Lower leg skin (tissue), 3 donors: ENCODE measurements at regions not wholly inside any gene's neighbourhood (a gene's known extent, or its start where the extent isn't known, plus 50 kb on each side); places are given as distances from the start of the nearest gene placed in this dataset.

ENCODE experiments used
- POLR2A ChIP-seq, 2 donors: fragments of 450-650 bp; IDR thresholded peaks; one replicate each; pipeline ENCODE4 v1.6.1; 2016 to 2017; ENCODE audit warnings: antibody characterized with exemption in 2 of 2, mild to moderate bottlenecking in 1 of 2, moderate library complexity in 1 of 2
- TF ChIP-seq, protein P1 (sequence below), 3 donors: fragments of 450-650 bp; IDR thresholded peaks; one replicate each; pipeline ENCODE4 v1.5.1; 2016; ENCODE audit warnings: antibody characterized with exemption in 3 of 3, mild to moderate bottlenecking in 3 of 3, moderate library complexity in 2 of 3

DNA sequence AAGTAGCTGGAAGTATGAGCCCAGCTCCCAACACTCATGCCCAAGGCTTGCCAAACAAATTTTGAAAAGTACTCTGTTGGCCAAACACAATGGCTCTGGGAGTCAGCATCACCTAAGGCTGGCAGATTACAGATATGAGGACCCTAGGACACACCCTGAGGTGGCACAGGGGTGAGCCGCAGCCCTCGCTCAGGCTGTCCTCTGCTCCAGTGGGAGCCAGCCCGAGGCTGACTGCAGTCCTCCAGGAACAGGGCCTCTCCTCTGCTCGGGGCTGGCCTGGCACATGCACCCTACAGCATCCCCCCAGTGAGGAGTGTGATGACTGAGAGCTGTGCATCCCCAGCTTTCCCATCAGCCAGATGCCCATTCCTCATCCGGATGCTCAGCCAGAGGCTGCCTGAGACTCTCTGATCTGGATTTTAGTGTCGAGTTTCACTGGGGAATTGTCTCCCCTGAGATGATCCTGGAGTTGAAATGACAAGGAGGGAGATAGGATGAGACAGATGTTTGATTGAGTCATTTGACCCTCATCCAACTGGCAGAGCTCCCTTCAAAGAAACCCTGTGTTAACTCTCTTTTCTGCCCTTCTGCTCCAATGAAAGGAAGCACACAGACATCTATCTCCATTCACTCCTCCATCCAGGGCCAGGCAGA is 269.3 kb upstream of the NCKAP5 start:
- TF ChIP-seq, protein P1, sequence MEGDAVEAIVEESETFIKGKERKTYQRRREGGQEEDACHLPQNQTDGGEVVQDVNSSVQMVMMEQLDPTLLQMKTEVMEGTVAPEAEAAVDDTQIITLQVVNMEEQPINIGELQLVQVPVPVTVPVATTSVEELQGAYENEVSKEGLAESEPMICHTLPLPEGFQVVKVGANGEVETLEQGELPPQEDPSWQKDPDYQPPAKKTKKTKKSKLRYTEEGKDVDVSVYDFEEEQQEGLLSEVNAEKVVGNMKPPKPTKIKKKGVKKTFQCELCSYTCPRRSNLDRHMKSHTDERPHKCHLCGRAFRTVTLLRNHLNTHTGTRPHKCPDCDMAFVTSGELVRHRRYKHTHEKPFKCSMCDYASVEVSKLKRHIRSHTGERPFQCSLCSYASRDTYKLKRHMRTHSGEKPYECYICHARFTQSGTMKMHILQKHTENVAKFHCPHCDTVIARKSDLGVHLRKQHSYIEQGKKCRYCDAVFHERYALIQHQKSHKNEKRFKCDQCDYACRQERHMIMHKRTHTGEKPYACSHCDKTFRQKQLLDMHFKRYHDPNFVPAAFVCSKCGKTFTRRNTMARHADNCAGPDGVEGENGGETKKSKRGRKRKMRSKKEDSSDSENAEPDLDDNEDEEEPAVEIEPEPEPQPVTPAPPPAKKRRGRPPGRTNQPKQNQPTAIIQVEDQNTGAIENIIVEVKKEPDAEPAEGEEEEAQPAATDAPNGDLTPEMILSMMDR (IDR thresholded peaks at IDR 0.05) = no peak
- no peak for TF ChIP-seq POLR2A (IDR thresholded peaks at IDR 0.05)
